Tibial nerve (tissue), 3 donors: ENCODE measurements at regions not wholly inside any gene's neighbourhood (a gene's known extent, or its start where the extent isn't known, plus 50 kb on each side); places are given as distances from the start of the nearest gene placed in this dataset.

Experiments
- POLR2A ChIP-seq, 2 donors: fragments of 450-650 bp; IDR thresholded peaks; one replicate each; pipeline ENCODE4 v1.6.1; 2017; ENCODE audit warnings: antibody characterized with exemption in 2 of 2, mild to moderate bottlenecking in 2 of 2, moderate library complexity in 2 of 2
- TF ChIP-seq, protein P1 (sequence below), 5 experiments: fragments of 200-600 bp in 3 of 5; fragments of 450-650 bp in 2 of 5; sonication (generic) in 3 of 5; IDR thresholded peaks; one replicate each; pipeline ENCODE4 v1.5.1; 2016 to 2019; ENCODE audit warnings: antibody characterized with exemption in 5 of 5, mild to moderate bottlenecking in 3 of 5, moderate library complexity in 2 of 5

DNA sequence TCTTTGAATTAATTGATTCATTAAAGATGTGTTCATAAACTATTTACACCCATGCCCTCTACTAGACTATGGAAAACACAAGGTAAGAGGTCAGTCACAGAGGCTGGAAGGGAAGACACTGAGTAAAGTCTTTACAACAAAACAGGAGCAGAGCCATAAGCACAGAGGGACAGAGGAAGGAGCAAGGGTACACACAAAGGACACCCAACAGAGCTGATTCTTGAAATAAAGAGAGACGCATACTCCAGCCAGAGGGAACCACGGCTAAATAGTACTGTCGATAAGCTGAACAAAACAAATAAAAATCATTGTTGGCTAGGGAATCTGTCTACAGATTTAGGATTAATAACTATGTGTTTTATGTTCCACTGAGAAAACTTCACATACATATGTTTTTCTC is 289.2 kb downstream of the EFNB2 start:
- TF ChIP-seq POLR2A (IDR thresholded peaks at IDR 0.05): no peak
- TF ChIP-seq, protein P1, sequence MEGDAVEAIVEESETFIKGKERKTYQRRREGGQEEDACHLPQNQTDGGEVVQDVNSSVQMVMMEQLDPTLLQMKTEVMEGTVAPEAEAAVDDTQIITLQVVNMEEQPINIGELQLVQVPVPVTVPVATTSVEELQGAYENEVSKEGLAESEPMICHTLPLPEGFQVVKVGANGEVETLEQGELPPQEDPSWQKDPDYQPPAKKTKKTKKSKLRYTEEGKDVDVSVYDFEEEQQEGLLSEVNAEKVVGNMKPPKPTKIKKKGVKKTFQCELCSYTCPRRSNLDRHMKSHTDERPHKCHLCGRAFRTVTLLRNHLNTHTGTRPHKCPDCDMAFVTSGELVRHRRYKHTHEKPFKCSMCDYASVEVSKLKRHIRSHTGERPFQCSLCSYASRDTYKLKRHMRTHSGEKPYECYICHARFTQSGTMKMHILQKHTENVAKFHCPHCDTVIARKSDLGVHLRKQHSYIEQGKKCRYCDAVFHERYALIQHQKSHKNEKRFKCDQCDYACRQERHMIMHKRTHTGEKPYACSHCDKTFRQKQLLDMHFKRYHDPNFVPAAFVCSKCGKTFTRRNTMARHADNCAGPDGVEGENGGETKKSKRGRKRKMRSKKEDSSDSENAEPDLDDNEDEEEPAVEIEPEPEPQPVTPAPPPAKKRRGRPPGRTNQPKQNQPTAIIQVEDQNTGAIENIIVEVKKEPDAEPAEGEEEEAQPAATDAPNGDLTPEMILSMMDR (IDR thresholded peaks at IDR 0.05): no peak
